ENCODE measurements at regions not wholly inside any gene's neighbourhood (a gene's known extent, or its start where the extent isn't known, plus 50 kb on each side); places are given as distances from the start of the nearest gene placed in this dataset.

GRCh38 chr14:51337520-51337919 lies 97.5 kb downstream of the TMX1 start:
- DNase-seq (ENCODE audit: low read depth) = no peak
- TF ChIP-seq CTCF (conservative IDR thresholded peaks at IDR 0.05; ENCODE audit: control insufficient read depth, insufficient read depth, low read depth, low read length) = no peak
- H3K4me3 ChIP-seq (ENCODE audit: control insufficient read depth, low read depth, low read length) = no peak overlapping the region

GRCh38 chr14:51341338-51341737 lies 101.3 kb downstream of the TMX1 start:
- H3K4me3 ChIP-seq (ENCODE audit: control insufficient read depth, low read depth, low read length) = no peak overlapping the region
- TF ChIP-seq CTCF (conservative IDR thresholded peaks at IDR 0.05; ENCODE audit: control insufficient read depth, insufficient read depth, low read depth, low read length) = no peak
- DNase-seq (ENCODE audit: low read depth) = no peak

- no peak for TF ChIP-seq CTCF (conservative IDR thresholded peaks at IDR 0.05; ENCODE audit: control insufficient read depth, insufficient read depth, low read depth, low read length)
Measured at GRCh38 chr14:51342226-51342625, 102.2 kb downstream of the TMX1 start.

GRCh38 chr14:51351997-51352396 lies 112.0 kb downstream of the TMX1 start:
- no peak for DNase-seq (ENCODE audit: low read depth)
- no peak overlapping the region for H3K4me3 ChIP-seq (ENCODE audit: control insufficient read depth, low read depth, low read length)
- TF ChIP-seq CTCF (conservative IDR thresholded peaks at IDR 0.05; ENCODE audit: control insufficient read depth, insufficient read depth, low read depth, low read length) = no peak

More at GRCh38 chr14:51342226-51342625, 102.2 kb downstream of the TMX1 start:
- H3K4me3 ChIP-seq (ENCODE audit: control insufficient read depth, low read depth, low read length) = no peak overlapping the region
- DNase-seq (ENCODE audit: low read depth) = no peak

GRCh38 chr14:51353901-51354300 lies 113.9 kb downstream of the TMX1 start:
- no peak for DNase-seq (ENCODE audit: low read depth)
- H3K4me3 ChIP-seq (ENCODE audit: control insufficient read depth, low read depth, low read length) = no peak overlapping the region
- no peak for TF ChIP-seq CTCF (conservative IDR thresholded peaks at IDR 0.05; ENCODE audit: control insufficient read depth, insufficient read depth, low read depth, low read length)

GRCh38 chr14:51354846-51355245 lies 114.8 kb downstream of the TMX1 start:
- no peak for DNase-seq (ENCODE audit: low read depth)
- TF ChIP-seq CTCF (conservative IDR thresholded peaks at IDR 0.05; ENCODE audit: control insufficient read depth, insufficient read depth, low read depth, low read length) = no peak
- no peak overlapping the region for H3K4me3 ChIP-seq (ENCODE audit: control insufficient read depth, low read depth, low read length)

- H3K4me3 ChIP-seq (ENCODE audit: control insufficient read depth, low read depth, low read length) = no peak overlapping the region
- DNase-seq (ENCODE audit: low read depth) = no peak
- TF ChIP-seq CTCF (conservative IDR thresholded peaks at IDR 0.05; ENCODE audit: control insufficient read depth, insufficient read depth, low read depth, low read length) = no peak
Measured at GRCh38 chr14:51356381-51356780, 116.3 kb downstream of the TMX1 start.
